ENCODE measurements at regions not wholly inside any gene's neighbourhood (a gene's known extent, or its start where the extent isn't known, plus 50 kb on each side); places are given as distances from the start of the nearest gene placed in this dataset.
"Not testable (repeated sequence)": the region's sequence is repeated elsewhere in the genome, so short reads cannot be mapped to it uniquely, and the experiment has no call there.

DNA sequence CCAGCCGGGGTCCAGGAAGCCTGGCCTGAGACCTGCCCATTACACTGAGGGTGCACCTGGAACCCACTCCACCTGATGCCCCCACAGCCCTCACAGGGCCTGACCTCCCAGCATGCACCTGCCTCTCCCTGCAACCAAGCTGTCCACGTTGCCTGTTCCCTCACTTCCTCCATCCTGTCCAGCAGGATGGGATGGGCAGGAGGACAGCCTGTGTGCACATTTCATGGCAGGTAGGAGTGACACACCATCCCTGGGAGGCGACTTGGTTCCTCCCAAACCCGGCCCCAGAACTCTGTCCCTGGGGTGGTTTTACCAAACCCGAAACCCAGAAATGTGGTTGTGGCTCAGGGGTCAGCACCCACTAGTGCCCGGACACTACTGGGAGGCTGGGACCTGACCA, 203.8 kb upstream of the ZNF519 start:
- not testable (repeated sequence) for DNase-seq (ENCODE audit: low spot score)

DNA sequence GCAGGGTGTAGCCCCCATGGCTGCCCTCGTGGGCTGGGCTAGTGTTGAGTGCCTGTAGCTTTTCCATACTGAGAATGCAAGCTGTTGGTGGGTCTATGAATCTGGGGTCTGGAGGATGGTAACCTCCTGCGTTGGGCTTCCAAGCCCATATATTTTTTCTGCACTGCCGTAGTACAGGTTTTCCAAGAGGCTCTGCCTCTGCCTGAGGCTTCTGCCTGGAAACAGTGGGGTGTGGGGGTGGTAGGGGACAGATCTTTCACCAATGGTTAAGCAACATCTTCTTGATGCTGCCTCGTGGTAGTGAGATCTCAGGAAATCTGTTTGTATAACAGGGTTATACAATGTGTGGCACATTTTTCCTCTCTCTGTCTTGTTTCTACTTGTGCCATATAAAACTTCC, 189.0 kb upstream of the ZNF519 start:
- DNase-seq (ENCODE audit: low spot score), result not testable (repeated sequence)

DNA sequence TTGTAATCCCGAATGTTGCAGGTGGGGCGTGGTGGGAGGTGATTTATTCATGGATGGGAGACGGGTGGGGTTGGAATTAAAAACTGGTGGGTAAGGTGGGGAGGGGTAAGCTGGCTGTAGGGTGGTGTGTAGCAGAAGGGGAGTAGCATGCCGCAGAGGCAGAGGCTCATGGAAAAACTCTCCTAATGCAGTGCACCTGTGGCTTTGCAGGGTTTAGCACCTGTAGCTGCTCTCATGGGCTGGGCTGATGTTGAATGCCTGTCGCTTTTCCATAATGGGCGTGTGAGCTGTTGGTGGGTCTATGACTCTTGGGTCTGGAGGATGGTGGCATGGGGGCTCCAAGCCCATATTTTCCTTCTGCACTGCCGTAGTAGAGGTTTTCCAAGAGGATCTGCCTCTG, 169.0 kb upstream of the ZNF519 start:
- DNase-seq (ENCODE audit: low spot score), result not testable (repeated sequence)

DNA sequence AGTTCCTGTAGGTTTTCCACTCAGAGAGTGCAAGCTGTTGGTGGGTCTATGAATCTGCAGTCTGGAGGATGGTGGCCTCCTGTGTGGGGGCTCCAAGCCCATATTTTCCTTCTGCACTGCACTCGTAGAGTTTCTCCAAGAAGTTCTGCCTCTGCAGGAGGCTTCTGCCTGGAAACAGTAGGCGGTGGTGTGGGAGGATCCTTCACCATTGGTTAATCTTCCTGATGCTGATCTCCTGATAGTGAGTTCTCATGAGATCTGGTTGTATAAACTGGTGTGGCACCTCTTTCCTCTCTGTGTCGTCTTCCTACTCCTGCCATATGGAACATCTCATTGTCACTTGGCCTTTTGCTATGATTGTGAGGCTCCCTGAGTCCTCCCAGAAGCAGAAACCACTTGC, 162.8 kb upstream of the ZNF519 start:
- not testable (repeated sequence) for DNase-seq (ENCODE audit: low spot score)

DNA sequence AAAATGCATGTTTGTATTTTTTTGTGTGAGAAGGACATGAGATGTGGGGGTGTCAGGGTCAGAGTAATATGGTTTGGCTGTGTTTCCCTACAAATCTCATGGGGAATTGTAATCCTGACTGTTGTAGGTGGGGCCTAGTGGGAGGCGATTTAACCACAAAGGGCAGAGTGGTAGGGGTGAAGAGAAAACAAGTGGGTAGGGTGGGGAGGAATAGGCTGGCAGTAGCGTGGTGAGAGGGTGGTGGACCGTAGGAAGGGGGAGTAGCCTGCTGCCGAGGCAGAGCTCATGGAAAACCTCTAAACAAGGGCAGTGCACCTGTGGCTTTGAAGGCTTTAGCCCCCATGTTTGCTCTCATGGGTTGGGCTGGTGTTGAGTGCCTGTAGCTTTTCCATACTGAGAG, 152.8 kb upstream of the ZNF519 start:
- no peak for DNase-seq (ENCODE audit: low spot score)

DNA sequence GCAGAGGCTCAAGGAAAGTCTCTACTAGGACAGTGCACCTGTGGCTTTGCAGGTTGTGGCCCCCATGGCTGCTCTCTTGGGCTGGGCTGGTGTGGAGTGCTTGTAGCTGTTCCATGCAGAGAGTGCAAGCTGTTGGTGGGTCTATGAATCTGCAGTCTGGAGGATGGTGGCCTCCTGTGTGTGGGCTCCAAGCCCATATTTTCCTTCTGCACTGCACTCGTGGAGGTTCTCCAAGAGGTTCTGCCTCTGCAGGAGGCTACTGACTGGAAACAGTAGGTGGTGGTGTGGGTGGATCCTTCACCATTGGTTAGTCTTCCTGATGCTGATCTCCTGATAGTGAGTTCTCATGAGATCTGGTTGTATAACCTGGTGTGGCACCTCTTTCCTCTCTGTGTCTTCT, 143.2 kb upstream of the ZNF519 start:
- DNase-seq (ENCODE audit: low spot score), result not testable (repeated sequence)

DNA sequence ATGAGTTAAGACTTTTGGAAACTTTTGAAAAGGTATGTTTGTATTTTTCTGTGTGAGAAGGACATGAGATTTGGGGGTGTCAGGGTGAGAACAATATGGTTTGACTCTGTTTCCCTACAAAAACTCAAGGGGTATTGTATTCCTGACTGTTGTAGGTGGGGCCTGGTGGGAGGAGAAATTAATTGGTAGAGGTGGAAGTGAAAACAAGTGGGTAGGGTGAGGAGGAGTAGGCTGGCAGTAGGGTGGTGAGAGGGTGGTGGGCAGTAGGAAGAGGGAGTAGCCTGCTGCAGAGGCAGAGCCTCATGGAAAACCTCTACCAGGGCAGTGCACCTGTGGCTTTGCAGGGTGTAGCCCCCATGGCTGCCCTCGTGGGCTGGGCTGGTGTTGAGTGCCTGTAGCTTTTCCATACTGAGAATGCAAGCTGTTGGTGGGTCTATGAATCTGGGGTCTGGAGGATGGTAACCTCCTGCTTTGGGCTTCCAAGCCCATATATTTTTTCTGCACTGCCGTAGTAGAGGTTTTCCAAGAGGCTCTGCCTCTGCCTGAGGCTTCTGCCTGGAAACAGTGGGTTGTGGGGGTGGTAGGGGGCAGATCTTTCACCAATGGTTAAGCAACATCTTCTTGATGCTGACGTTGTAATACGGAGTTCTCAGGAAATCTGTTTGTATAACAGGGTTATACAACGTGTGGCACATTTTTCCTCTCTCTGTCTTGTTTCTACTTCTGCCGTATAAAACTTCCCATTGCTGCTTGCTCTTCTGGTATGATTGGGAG, 133.6 kb upstream of the ZNF519 start:
- not testable (repeated sequence) for DNase-seq (ENCODE audit: low spot score)

DNA sequence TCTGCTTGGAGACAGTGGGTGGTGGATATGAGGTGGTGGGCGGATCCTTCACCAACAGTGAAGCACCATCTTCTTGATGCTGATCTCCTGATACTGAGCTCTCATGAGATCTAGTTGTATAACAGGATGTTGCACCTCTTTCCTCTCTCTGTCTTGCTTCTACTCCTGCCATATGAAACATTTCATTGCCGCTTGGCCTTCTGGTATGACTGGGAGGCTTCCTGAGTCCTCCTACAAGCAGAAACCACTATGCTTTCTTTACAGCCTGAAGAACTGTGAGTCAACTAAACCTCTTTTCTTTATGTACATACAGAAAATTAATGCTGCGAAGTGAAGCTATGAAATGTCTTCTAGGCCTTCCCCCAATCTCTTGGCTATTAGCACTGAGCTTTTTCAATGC, 130.6 kb upstream of the ZNF519 start:
- not testable (repeated sequence) for DNase-seq (ENCODE audit: low spot score)

DNA sequence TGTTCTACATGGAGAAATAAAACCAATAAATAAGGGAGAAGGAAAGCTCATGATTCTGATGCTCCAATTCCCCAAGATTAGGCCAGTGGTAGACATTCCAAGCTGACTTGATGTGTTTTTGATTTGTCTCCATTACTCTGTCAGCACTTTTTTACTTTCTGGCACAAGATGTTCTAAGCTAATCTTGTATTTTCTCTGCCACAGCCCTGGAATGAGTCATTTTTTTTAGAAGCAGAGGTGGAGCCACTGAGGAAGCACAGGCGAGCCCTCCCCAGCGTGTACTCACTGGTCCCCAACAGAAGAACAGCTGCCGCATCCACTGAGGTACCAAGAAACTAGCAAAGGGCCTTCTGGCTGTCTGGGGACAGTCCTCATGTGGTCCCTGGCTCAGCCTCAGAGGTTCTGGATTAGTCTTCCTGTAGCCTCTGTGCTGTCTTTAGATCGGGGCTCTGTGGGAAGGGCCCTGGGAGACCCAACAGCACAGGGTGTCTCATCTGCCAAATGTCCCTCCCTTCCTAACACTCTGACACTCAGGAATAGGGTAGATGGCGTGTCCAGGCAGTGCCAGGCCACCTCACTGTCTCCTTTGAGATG, 117.9 kb upstream of the ZNF519 start:
- DNase-seq (ENCODE audit: low spot score), result not testable (repeated sequence)

DNA sequence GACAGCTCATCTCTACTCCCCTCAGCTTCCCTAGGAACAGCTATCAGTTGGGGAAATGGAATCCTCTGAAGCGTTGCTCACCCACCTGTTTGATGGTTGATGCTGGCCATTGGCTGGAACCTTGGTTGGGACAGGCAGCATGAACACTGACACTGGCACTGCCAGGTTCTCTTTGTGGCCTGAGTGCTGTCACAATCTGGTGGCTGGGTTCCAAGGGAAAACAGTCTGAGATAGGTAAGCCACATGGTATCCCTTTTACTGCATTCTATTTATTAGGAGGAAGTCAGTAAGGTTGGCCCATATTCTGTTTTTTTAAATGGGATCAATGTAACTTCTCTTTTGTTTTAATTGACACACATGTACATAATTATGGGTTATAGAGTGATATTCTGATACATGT, 107.0 kb upstream of the ZNF519 start:
- not testable (repeated sequence) for DNase-seq (ENCODE audit: low spot score)

DNA sequence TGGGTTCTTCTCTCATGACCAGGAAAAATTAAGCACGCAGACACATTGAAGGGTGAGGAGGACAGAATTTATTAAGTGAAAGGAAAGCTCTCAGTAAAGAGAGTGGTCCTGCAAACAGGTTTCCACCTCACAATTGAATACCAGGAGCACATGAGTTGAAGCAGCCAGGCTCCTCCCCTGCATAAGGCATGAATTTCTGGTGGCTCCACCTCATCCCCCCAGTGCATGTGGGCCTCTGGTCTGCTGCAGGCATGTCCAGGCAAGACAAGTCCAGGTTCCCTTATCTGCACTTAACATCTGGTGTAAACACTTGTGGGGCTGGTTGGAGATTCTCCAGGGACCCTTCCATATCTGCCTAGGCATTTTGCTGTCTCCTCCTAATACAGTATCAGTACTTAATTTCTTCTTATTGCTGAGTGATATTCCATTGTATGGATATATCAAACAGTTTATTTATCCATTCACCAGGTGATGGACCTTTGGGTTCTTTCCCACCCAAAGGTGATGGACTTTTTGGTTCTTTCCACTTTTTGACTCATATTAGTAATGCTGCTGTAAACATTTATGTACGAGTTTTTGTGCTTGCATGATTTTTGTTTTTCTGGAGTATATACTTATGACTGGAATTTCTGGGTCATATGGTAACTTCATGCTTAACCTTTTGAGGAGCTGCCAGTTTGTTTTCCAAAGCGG, 104.3 kb upstream of the ZNF519 start:
- not testable (repeated sequence) for DNase-seq (ENCODE audit: low spot score)

DNA sequence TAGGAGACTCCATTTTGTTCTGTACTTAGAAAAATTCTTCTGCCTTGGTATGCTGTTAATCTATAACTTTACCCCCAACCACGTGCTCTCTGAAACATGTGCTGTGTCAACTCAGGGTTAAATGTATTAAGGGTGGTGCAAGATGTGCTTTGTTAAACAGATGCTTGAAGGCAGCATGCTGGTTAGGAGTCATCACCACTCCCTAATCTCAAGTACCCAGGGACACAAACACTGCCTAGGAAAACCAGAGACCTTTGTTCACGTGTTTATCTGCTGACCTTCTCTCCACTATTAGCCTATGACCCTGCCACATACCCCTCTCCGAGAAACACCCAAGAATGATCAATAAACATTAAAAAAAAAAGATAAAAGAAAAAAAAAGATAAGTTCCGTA, 93.0 kb upstream of the ZNF519 start:
- not testable (repeated sequence) for DNase-seq (ENCODE audit: low spot score)

DNA sequence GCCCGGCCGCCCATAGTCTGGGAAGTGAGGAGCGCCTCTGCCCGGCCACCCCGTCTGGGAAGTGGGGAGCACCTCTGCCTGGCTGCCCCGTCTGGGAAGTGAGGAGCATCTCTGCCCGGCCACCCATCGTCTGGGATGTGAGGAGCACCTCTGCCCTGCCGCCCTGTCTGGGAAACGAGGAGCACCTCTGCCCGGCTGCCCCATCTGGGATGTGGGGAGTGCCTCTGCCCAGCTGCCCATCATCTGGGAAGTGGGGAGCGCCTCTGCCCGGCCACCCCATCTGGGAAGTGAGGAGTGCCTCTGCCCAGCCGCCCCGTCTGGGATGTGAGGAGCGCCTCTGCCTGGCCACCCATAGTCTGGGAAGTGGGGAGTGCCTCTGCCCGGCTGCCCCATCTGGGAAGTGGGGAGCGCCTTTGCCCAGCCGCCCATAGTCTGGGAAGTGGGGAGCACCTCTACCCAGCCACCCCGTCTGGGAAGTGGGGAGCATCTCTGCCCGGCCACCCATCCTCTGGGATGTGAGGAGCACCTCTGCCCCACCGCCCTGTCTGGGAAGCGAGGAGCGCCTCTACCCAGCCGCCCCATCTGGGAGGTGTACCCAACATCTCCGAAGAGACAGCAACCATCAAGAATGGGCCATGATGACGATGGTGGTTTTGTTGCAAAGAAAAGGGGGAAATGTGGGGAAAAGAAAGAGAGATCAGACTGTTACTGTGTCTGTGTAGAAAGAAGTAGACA, 92.5 kb upstream of the ZNF519 start:
- DNase-seq (ENCODE audit: low spot score), result not testable (repeated sequence)

DNA sequence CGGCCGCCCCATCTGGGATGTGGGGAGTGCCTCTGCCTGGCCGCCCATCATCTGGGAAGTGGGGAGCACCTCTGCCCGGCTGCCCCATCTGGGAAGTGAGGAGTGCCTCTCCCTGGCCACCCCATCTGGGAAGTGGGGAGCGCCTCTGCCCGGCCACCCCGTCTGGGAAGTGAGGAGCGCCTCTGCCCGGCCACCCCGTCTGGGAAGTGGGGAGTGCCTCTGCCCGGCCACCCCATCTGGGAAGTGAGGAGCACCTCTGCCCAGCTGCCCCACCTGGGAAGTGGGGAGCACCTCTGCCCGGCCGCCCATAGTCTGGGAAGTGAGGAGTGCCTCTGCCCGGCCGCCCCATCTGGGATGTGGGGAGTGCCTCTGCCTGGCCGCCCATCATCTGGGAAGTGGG, 91.7 kb upstream of the ZNF519 start:
- DNase-seq (ENCODE audit: low spot score), result not testable (repeated sequence)

DNA sequence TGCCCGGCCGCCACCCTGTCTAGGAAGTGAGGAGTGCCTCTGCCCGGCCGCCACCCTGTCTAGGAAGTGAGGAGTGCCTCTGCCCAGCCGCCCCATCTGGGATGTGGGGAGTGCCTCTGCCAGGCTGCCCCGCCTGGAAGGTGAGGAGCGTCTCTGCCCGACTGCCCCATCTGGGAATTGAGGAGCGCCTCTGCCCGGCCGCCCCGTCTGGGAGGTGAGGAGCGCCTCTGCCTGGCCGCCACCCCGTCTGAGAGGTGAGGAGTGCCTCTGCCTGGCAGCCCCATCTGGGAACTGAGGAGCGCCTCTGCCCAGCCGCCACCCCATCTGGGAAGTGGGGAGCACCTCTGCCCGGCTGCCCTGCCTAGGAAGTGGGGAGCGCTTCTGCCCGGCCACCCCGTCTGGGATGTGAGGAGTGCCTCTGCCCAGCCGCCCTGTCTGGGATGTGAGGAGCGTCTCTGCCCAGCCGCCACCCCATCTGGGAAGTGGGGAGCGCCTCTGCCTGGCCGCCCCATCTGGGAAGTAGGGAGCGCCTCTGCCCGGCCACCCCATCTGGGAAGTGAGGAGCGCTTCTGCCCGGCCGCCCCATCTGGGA, 91.1 kb upstream of the ZNF519 start:
- not testable (repeated sequence) for DNase-seq (ENCODE audit: low spot score)

DNA sequence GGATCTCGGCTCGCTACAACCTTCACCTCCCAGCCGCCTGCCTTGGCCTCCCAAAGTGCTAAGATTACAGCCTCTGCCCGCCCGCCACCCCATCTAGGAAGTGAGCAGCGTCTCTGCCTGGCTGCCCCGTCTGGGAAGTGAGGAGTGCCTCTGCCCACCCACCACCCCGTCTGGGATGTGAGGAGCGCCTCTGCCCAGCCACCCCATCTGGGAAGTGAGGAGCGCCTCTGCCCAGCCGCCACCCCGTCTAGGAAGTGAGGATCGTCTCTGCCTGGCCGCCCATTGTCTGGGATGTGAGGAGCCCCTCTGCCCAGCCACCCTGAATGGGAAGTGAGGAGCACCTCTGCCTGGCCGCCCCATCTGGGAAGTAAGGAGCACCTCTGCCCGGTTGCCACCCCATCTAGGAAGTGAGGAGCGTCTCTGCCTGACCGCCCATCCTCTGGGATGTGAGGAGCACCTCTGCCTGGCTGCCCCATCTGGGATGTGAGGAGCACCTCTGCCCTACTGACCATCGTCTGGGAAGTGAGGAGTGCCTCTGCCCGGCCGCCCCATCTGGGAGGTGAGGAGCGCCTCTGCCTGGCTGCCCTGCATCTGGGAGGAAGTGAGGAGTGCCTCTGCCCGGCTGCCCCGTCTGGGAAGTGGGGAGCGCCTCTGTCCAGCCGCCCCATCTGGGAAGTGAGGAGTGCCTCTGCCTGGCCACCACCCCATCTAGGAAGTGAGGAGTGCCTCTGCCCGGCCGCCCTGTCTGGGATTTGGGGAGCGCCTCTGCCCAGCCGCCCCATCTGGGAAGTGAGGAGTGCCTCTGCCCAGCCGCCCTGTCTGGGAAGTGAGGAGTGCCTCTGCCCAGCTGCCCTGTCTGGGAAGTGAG, 90.4 kb upstream of the ZNF519 start:
- DNase-seq (ENCODE audit: low spot score), result not testable (repeated sequence)

DNA sequence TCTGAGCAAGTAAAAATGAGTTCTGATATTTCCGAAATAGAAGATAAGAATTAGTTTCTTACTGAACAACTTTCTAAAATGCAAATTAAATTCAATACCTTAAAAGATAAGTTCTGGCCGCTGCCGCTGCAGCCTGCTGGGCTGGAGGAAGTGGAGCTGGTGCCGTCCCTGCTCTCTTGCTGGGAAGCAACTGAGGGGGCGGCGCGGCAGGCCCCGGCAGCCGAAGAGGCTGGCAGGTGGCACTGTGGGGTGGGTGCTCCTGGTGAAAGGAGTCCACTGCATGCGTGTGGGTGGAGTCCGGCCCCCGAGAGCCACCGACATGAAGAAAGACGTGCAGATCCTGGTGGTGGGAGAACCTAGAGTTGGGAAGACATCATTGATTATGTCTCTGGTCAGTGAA, 89.5 kb upstream of the ZNF519 start:
- DNase-seq (ENCODE audit: low spot score), result no peak

DNA sequence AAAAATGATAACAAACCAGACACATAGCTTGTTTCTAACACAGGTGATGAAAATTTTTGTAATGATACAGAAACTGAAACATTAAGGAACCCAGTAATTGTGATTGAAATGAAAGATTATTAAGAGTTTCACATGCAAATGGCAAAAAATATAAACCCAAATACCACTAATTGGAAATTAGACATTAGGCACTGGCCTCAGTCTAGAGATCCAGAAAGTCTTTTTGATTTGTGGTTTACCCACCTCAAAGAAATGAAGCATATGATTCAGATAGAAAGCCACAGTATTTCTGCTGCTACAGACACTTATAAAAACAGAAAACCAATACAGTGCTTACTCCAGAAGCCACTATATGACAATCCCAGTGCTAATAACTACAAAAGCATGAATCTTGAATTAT, 83.7 kb upstream of the ZNF519 start:
- not testable (repeated sequence) for DNase-seq (ENCODE audit: low spot score)

DNA sequence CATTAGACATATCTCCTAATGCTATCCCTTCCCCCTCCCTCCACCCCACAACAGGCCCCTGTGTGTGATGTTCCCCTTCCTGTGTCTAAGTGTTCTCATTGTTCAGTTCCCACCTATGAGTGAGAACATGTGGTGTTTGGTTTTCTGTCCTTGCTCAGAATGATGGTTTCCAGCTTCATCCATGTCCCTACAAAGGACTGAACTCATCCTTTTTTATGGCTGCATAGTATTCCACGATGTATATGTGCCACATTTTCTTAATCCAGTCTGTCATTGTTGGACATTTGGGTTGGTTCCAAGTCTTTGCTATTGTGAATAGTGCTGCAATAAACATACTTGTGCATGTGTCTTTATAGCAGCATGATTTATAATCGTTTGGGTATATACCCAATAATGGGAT, 71.2 kb upstream of the ZNF519 start:
- not testable (repeated sequence) for DNase-seq (ENCODE audit: low spot score)

DNA sequence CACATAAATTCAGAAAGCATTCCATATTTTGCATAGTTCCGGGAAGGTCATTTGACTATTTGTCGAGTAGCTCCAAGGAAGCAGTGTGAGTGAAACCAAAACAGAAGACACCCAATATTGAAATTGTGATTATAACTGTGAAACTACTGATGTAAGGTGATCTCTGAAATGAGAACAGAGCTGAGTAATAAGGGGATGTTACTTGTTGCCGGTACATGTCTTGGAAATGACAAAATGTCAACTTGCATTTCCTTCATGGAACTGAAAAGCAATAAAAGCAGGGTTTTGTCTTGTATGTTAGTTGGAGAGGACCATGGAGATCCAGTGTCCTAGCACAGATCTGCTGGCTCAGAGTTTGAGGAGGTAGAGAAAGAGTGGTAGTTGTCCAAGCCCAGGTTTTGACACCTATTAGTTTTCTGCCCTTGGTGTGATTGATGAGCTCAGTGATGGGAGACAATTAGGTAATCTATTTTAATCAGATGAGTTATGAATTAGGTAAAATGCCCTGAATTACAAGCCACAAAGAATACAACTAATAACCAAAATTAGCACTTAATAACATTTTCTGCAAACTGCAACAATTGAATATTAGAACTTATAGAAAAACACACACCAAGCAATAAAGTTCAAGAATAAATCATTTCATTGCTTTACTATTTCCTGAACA, 58.7 kb upstream of the ZNF519 start:
- DNase-seq (ENCODE audit: low spot score), result not testable (repeated sequence)
